WI38 (cell line): ENCODE measurements at regions not wholly inside any gene's neighbourhood (a gene's known extent, or its start where the extent isn't known, plus 50 kb on each side); places are given as distances from the start of the nearest gene placed in this dataset.
"Not testable (repeated sequence)": the region's sequence is repeated elsewhere in the genome, so short reads cannot be mapped to it uniquely, and the experiment has no call there.

Experiments
- H3K4me3 ChIP-seq: 2 replicates; pipeline ENCODE4 v1.5.1; 2011; ENCODE audit warnings: low read depth, mild to moderate bottlenecking, control low read depth, low read length

DNA sequence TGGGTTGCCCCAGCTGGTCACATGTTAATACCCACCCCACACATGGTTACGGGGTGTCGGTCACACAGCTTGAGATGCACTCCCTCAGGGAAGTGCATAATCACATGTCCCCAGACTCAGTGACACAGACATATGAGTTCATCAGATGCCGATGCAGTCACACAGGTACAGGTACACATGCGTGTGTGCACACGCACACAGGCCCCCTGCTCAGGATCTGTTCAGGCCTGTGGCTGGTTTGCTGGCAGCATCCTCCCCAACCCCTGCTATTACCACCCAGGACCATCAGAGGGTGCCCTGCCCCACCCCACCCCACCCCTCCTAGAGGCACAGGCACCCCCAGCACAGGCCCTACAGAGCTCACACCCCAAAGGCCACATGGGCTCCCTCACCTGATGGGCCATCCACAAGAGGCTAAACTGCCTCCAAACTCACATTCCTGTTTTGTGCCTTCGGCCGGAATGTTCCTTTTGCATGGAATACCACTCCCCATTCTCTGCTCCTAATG, 120.6 kb upstream of the ZSCAN2 start:
- not testable (repeated sequence) for H3K4me3 ChIP-seq

DNA sequence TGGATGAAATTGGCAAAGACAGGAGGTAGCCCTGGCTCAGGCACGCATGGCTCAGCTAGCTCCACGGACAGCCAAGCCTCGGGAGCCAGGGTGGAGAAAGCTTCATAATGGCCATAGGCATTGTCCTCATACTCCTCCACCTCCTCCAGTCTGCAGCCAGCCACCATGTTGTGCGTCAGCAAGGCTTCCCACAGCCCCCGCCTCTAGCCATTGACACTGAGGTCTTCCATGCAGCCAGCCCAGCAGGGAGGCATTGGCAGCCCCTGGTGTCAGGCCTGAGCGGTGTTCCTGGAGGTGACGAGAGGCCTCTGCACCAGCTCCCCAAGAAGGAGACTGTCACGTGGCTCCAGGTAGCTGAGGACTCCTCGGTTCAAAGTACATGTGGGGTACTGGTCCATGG, 117.0 kb upstream of the ZSCAN2 start:
- not testable (repeated sequence) for H3K4me3 ChIP-seq

- H3K4me3 ChIP-seq = peak overlapping the region; percentile 45; the same call in 1 of the 2 replicates
These were observed 100.5 kb upstream of the ZSCAN2 start for GRCh38 chr15:84500165-84500889.

DNA sequence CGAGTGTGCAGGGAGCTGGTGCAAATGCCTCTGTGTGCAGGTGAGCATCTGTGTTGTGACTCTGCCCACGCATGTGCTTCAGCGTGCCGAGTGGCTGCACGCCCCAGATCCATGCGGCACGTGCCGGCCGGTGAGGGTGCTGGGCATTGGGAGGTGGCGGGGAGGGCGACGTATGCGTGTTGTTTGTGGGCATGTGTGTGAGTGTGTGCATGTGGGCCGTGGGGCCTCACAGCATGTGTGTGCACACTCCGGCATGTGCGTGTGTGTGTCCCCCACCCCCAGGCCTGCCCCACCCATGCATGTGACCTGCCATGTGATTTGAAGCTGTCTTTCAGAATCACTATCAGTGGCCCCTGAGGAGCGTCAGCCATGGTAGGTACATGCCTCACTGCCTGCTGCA, 97.7 kb upstream of the ZSCAN2 start:
- H3K4me3 ChIP-seq = not testable (repeated sequence)

GRCh38 chr15:84505552-84505951, 95.3 kb upstream of the ZSCAN2 start:
- H3K4me3 ChIP-seq = not testable (repeated sequence)

GRCh38 chr15:84512324-84512723, 88.5 kb upstream of the ZSCAN2 start:
- not testable (repeated sequence) for H3K4me3 ChIP-seq

DNA sequence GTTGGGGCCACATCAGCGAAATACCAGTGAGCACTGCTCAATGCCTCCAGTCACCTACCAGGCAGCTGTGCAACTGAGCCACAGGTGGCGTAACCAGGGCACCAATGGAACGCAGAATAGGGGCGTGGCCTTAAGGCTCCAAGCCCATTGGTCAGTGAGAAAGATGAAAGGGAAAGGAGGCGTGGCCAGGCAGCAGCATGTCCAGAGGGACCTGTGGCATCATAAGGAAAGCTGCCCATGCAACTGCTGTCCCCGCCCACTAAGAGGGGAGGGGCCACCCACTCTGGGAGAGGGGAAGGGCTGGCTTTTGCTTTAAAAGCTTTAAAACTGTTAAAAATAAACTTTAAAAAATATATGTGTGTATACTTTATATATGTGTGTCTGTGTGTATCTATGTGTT, 84.0 kb upstream of the ZSCAN2 start:
- not testable (repeated sequence) for H3K4me3 ChIP-seq

- H3K4me3 ChIP-seq = not testable (repeated sequence)
These were observed 75.1 kb upstream of the ZSCAN2 start for GRCh38 chr15:84525491-84526344.

DNA sequence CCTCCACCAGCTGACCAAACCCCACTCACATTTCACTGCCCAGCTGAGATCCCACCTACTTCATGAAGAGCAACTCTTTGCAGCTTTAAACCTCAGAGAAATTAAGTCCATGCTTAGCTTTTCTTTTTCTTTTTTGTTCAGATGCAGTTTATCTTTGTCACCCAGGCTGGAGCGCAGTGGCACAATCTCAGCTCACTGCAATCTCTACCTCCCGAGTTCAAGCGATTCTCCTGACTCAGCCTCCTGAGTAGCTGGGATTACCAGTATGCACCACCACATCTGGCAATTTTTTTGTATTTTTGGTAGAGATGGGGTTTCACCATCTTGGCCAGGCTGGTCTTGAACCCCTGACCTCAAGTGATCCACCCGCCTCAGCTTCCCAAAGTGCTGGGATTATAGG, 70.1 kb upstream of the ZSCAN2 start:
- H3K4me3 ChIP-seq = not testable (repeated sequence)

DNA sequence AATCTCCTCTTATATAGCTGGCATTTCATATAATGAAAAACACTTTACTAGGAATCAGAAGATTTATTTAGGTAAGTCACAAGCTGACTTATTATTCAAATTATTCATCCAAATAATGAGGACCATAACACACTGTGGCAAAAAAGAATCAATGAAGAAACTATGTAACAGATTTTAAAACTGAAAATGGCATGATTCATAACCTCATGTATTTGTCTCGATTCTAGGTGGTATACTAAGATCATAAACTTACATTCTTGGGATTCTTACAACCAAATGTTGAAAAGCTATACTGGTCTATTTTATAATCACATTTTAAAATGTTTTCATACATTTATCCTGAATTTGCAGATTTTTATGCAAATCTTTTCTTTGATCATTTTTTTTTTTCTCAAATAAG, 69.6 kb upstream of the ZSCAN2 start:
- H3K4me3 ChIP-seq = not testable (repeated sequence)

DNA sequence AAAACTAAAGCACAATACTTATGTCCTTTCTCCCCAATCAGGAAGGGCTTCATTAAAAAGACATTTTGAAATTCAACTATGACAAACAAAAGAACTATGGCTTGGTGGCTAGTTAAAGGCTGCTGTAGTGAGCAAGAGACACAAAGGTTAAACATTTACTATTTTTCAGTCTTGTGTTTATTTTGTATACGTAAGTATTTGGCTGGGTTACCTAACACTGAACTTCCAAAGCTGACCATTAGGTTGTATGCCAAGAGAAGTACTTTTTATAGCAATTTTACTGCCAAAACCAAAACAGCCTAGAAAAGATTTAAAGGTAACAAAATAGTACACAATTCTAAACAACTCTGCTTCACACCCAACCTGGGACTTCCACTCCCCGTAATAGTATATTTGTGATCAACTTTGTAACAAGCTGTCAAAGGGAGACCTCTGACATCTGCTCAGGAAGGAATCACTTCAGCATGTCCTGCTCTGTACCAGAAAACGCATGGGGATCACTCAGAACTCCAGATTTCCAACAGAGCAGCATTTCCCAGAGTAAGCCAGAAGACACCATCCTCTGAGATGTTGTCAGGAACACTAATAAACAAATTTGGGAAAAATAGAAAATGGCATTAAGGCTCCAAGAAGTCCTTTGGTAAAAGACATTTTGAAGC, 69.0 kb upstream of the ZSCAN2 start:
- not testable (repeated sequence) for H3K4me3 ChIP-seq

DNA sequence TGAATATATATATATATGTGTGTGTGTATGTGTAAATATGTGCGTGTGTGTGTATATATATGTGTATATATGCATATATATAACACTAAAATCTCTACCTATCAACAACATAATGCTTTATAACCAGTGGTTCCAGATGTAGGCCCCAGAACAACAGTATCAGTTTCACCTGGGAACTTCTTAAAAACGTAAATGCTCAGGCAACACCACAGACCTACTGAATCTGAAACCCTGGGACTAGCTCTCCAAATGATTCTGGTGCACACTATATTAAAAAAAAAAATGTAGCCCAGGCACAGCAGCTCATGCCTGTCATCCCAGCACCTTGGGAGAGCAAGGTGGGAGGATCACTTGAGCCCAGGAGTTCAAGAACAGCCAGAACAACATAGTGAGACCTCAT, 67.1 kb upstream of the ZSCAN2 start:
- H3K4me3 ChIP-seq = not testable (repeated sequence)

GRCh38 chr15:84534561-84535235, 66.1 kb upstream of the ZSCAN2 start:
- not testable (repeated sequence) for H3K4me3 ChIP-seq

- not testable (repeated sequence) for H3K4me3 ChIP-seq
These were observed 64.6 kb upstream of the ZSCAN2 start for GRCh38 chr15:84536181-84536580.

- not testable (repeated sequence) for H3K4me3 ChIP-seq
These were observed 56.2 kb upstream of the ZSCAN2 start for GRCh38 chr15:84544586-84544985.

GRCh38 chr15:84547150-84547549, 53.7 kb upstream of the ZSCAN2 start:
- not testable (repeated sequence) for H3K4me3 ChIP-seq

DNA sequence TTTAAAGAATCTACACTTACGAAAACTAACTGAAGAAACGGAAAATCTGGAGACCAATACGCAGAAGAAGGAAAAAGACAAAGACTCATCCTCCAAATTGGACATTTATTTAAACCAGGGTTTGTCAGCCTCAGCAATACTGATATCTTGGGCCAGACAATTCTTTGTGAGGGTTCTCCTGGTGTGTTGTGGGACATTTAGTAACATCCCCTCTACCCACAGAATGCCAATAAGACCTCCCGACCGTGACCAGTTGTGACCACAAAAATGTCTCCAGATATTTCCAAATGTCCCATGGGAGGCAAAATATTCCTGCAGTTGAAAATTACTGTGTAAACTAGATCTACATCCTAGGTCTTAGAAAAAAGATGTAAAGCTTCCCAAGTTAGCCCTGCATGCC, 50.3 kb upstream of the ZSCAN2 start:
- H3K4me3 ChIP-seq = not testable (repeated sequence)
